CD4-positive, CD25-positive, alpha-beta regulatory T cell (primary cell): ENCODE measurements at regions not wholly inside any gene's neighbourhood (a gene's known extent, or its start where the extent isn't known, plus 50 kb on each side); places are given as distances from the start of the nearest gene placed in this dataset.
A peak's percentile ranks its signal among the peaks of the same experiment; 100 is the strongest.

ENCODE experiments used
- ATAC-seq, 2 donors: fragments of 150-1000 bp; cut with Tn5 transposase; one replicate each; pipeline ENCODE4 v1.10.0; 2021; ENCODE audit warnings: low read depth in 2 of 2, moderate number of reproducible peaks in 2 of 2, moderate library complexity in 1 of 2
- DNase-seq, 3 donors: peaks; one replicate each; pipeline versions ENCODE4 v3.0.0 to v3.0.0-alpha.2; 2012 to 2022; ENCODE audit warnings: mixed read lengths in 1 of 3
- H3K27ac ChIP-seq: one replicate; pipeline ENCODE4 v1.7.0; 2013; ENCODE audit warnings: mild to moderate bottlenecking, low read length; ENCODE audit not compliant: insufficient read depth, poor library complexity, severe bottlenecking
- H3K27me3 ChIP-seq: one replicate; pipeline ENCODE4 v1.7.0; 2013; ENCODE audit warnings: low read length; ENCODE audit not compliant: control insufficient read depth, insufficient read depth
- H3K36me3 ChIP-seq: one replicate; pipeline ENCODE4 v1.7.0; 2013; ENCODE audit warnings: mild to moderate bottlenecking, low read length, moderate library complexity; ENCODE audit not compliant: control insufficient read depth, insufficient read depth
- H3K4me1 ChIP-seq: 2 replicates; pipeline ENCODE4 v1.7.0; 2013; ENCODE audit warnings: mild to moderate bottlenecking, low read length; ENCODE audit not compliant: insufficient read depth, control insufficient read depth, poor library complexity, severe bottlenecking
- H3K4me3 ChIP-seq: one replicate; pipeline ENCODE4 v1.7.0; 2013; ENCODE audit warnings: low read depth, mild to moderate bottlenecking, low read length, moderate library complexity
- H3K9me3 ChIP-seq, 2 experiments: 1 replicate in 1 of 2; 2 replicates in 1 of 2; pipeline ENCODE4 v1.7.0; 2013; ENCODE audit warnings: low read length in 2 of 2, mild to moderate bottlenecking in 1 of 2, moderate library complexity in 1 of 2; ENCODE audit not compliant: control insufficient read depth in 2 of 2
- H3K27ac Mint-ChIP-seq, 3 donors: one replicate each; pipeline ENCODE4 v1.8.0; 2020 to 2022; ENCODE audit warnings: mild to moderate bottlenecking in 3 of 3, mixed read lengths in 3 of 3, moderate library complexity in 2 of 3
- H3K27me3 Mint-ChIP-seq: one replicate; pipeline ENCODE4 v1.8.0; 2022; ENCODE audit warnings: mild to moderate bottlenecking, mixed read lengths
- H3K36me3 Mint-ChIP-seq: one replicate; pipeline ENCODE4 v1.8.0; 2020; ENCODE audit warnings: mixed read lengths
- H3K4me1 Mint-ChIP-seq, 4 donors: one replicate each; pipeline ENCODE4 v1.8.0; 2020 to 2022; ENCODE audit warnings: mixed read lengths in 4 of 4, mild to moderate bottlenecking in 1 of 4
- H3K4me3 Mint-ChIP-seq, 4 donors: one replicate each; pipeline ENCODE4 v1.8.0; 2020 to 2022; ENCODE audit warnings: mild to moderate bottlenecking in 4 of 4, mixed read lengths in 4 of 4, moderate library complexity in 3 of 4
- H3K9me3 Mint-ChIP-seq, 7 donors: one replicate each; pipeline ENCODE4 v1.8.0; 2020 to 2022; ENCODE audit warnings: mixed read lengths in 7 of 7, mild to moderate bottlenecking in 3 of 7, moderate library complexity in 2 of 7

- H3K9me3 Mint-ChIP-seq = peaks cover 0 to 3% (median 0%) of the 10 kb centered on the region in 7 donors
- no peaks in the 10 kb centered on the region for H3K4me1 ChIP-seq
- no peaks in the 10 kb centered on the region for H3K36me3 Mint-ChIP-seq
- peaks cover 0 to 32% (median 9%) of the 10 kb centered on the region in 4 donors for H3K4me1 Mint-ChIP-seq
- H3K36me3 ChIP-seq = no peaks in the 10 kb centered on the region
- peak overlapping the region; percentile 28 for H3K27ac ChIP-seq
- no peaks in the 10 kb centered on the region for H3K9me3 ChIP-seq
- DNase-seq (peak in 1 of 3 donors; percentile 48), ATAC-seq (no peak)
- no peaks in the 10 kb centered on the region for H3K27me3 ChIP-seq
- H3K27ac Mint-ChIP-seq = peak overlapping the region; percentile 90 to 97 (median 96)
- H3K4me3 ChIP-seq = peak overlapping the region; percentile 82
- peak overlapping the region; percentile 76 to 94 (median 85) for H3K4me3 Mint-ChIP-seq
- H3K27me3 Mint-ChIP-seq = peaks cover 12% of the 10 kb centered on the region
Measured at GRCh38 chr6:26304213-26304796, 60.7 kb upstream of the BTN3A2 start.

GRCh38 chr6:26304797-26305640 is 60.0 kb upstream of the BTN3A2 start:
- Mint-ChIP-seq H3K27ac (peak overlapping the region; percentile 90 to 97 (median 96)), H3K4me1 (peaks cover 4 to 32% (median 10%) of the 10 kb centered on the region in 4 donors), H3K27me3 (peaks cover 13% of the 10 kb centered on the region), H3K36me3 (no peaks in the 10 kb centered on the region), H3K9me3 (peaks cover 0 to 3% (median 0%) of the 10 kb centered on the region in 7 donors), H3K4me3 (peak overlapping the region; percentile 76 to 94 (median 85))
- ATAC-seq = peak; percentile 54 to 63
- Histone ChIP-seq H3K4me3 (peak overlapping the region; percentile 82), H3K27ac (peak overlapping the region; percentile 28), H3K9me3 (no peaks in the 10 kb centered on the region), H3K27me3 (no peaks in the 10 kb centered on the region), H3K4me1 (no peaks in the 10 kb centered on the region), H3K36me3 (no peaks in the 10 kb centered on the region)
- DNase-seq = peak; percentile 57 to 75 (median 72)

GRCh38 chr6:26305641-26305969 is 59.4 kb upstream of the BTN3A2 start:
- H3K4me1 Mint-ChIP-seq = peaks cover 4 to 37% (median 11%) of the 10 kb centered on the region in 4 donors
- peak overlapping the region; percentile 82 for H3K4me3 ChIP-seq
- H3K9me3 Mint-ChIP-seq = peaks cover 0 to 4% (median 0%) of the 10 kb centered on the region in 7 donors

GRCh38 chr6:26306232-26306631 is 58.8 kb upstream of the BTN3A2 start:
- H3K9me3 ChIP-seq = no peaks in the 10 kb centered on the region
- no peak overlapping the region for H3K4me3 Mint-ChIP-seq
- peaks cover 12% of the 10 kb centered on the region for H3K27me3 Mint-ChIP-seq
- peaks cover 0 to 4% (median 0%) of the 10 kb centered on the region in 7 donors for H3K9me3 Mint-ChIP-seq
- H3K36me3 ChIP-seq = no peaks in the 10 kb centered on the region
- no peaks in the 10 kb centered on the region for H3K27me3 ChIP-seq
- H3K4me1 Mint-ChIP-seq = peaks cover 4 to 41% (median 13%) of the 10 kb centered on the region in 4 donors
- ATAC-seq (no peak), DNase-seq (no peak)
- H3K4me3 ChIP-seq = no peak overlapping the region
- no peaks in the 10 kb centered on the region for H3K4me1 ChIP-seq
- no peak overlapping the region for H3K27ac ChIP-seq
- H3K36me3 Mint-ChIP-seq = no peaks in the 10 kb centered on the region
- H3K27ac Mint-ChIP-seq = no peak overlapping the region

More at GRCh38 chr6:26305641-26305969, 59.4 kb upstream of the BTN3A2 start:
- DNase-seq (no peak), ATAC-seq (no peak)
- no peaks in the 10 kb centered on the region for H3K27me3 ChIP-seq
- Mint-ChIP-seq H3K27me3 (peaks cover 12% of the 10 kb centered on the region), H3K27ac (peak overlapping the region; percentile 90 to 97 (median 96)), H3K4me3 (peak overlapping the region in 3 of 4 donors; percentile 82 to 94 (median 88)), H3K36me3 (no peaks in the 10 kb centered on the region)
- no peaks in the 10 kb centered on the region for H3K36me3 ChIP-seq
- H3K27ac ChIP-seq = no peak overlapping the region
- H3K9me3 ChIP-seq = no peaks in the 10 kb centered on the region
- H3K4me1 ChIP-seq = no peaks in the 10 kb centered on the region

- no peaks in the 10 kb centered on the region for H3K27me3 ChIP-seq
- no peak for DNase-seq
- H3K36me3 ChIP-seq = no peaks in the 10 kb centered on the region
Measured at GRCh38 chr6:26307850-26308249, 57.1 kb upstream of the BTN3A2 start.

GRCh38 chr6:26309731-26310142 is 55.3 kb upstream of the BTN3A2 start:
- no peaks in the 10 kb centered on the region for H3K36me3 Mint-ChIP-seq
- ATAC-seq (no peak), DNase-seq (no peak)
- no peak overlapping the region for H3K4me3 ChIP-seq
- peak overlapping the region in 1 of 4 donors; percentile 95 for H3K4me3 Mint-ChIP-seq
- no peak overlapping the region for H3K27ac ChIP-seq
- H3K9me3 ChIP-seq = no peaks in the 10 kb centered on the region
- peaks cover 0 to 9% (median 0%) of the 10 kb centered on the region in 7 donors for H3K9me3 Mint-ChIP-seq
- peak overlapping the region in 1 of 3 donors; percentile 39 for H3K27ac Mint-ChIP-seq
- H3K36me3 ChIP-seq = no peaks in the 10 kb centered on the region
- H3K4me1 Mint-ChIP-seq = peaks cover 22 to 51% (median 30%) of the 10 kb centered on the region in 4 donors
- no peaks in the 10 kb centered on the region for H3K27me3 ChIP-seq
- peaks cover 22% of the 10 kb centered on the region for H3K27me3 Mint-ChIP-seq
- no peaks in the 10 kb centered on the region for H3K4me1 ChIP-seq

More at GRCh38 chr6:26307850-26308249, 57.1 kb upstream of the BTN3A2 start:
- H3K4me1 Mint-ChIP-seq = peaks cover 17 to 52% (median 27%) of the 10 kb centered on the region in 4 donors
- no peaks in the 10 kb centered on the region for H3K36me3 Mint-ChIP-seq
- no peak overlapping the region for H3K27ac Mint-ChIP-seq
- H3K9me3 Mint-ChIP-seq = peaks cover 0 to 4% (median 0%) of the 10 kb centered on the region in 7 donors
- no peak for ATAC-seq
- H3K4me3 ChIP-seq = no peak overlapping the region
- no peak overlapping the region for H3K27ac ChIP-seq
- peaks cover 21% of the 10 kb centered on the region for H3K27me3 Mint-ChIP-seq
- H3K4me3 Mint-ChIP-seq = peak overlapping the region in 2 of 4 donors; percentile 32 to 76
- no peaks in the 10 kb centered on the region for H3K4me1 ChIP-seq
- no peaks in the 10 kb centered on the region for H3K9me3 ChIP-seq

GRCh38 chr6:26311012-26311384 is 54.0 kb upstream of the BTN3A2 start:
- no peak for ATAC-seq
- Mint-ChIP-seq H3K27me3 (peaks cover 24% of the 10 kb centered on the region), H3K36me3 (no peaks in the 10 kb centered on the region), H3K9me3 (peaks cover 0 to 9% (median 0%) of the 10 kb centered on the region in 7 donors), H3K4me1 (peaks cover 22 to 41% (median 27%) of the 10 kb centered on the region in 4 donors), H3K4me3 (peak overlapping the region; percentile 21 to 95 (median 72)), H3K27ac (peak overlapping the region in 2 of 3 donors; percentile 57 to 98)
- H3K27ac ChIP-seq = no peak overlapping the region
- no peaks in the 10 kb centered on the region for H3K27me3 ChIP-seq
- H3K36me3 ChIP-seq = no peaks in the 10 kb centered on the region
- DNase-seq = peak; percentile 21 to 51 (median 48)
- H3K9me3 ChIP-seq = no peaks in the 10 kb centered on the region
- no peaks in the 10 kb centered on the region for H3K4me1 ChIP-seq
- peak overlapping the region; percentile 96 for H3K4me3 ChIP-seq
